ENCODE measurements at regions not wholly inside any gene's neighbourhood (a gene's known extent, or its start where the extent isn't known, plus 50 kb on each side); places are given as distances from the start of the nearest gene placed in this dataset.
"Not testable (repeated sequence)": the region's sequence is repeated elsewhere in the genome, so short reads cannot be mapped to it uniquely, and the experiment has no call there.

DNA sequence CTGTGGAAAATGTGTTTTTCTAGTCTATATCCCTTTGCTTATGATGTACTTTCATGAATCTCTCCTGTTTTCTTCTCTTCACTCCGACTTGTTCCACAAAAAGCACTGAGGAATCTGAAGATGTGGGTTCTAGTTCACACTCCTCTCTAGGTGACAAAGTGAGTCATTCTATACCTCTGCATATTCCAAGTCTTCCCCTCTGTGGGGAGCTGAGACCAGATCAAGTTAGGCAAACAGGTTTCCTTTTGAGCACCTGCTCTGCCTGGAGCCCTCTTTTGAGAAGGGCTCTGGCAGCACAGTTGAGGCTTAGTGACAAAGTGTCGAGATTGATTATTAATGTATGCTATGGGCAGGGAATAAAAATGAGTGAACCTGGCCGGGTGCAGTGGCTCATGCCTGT is 82.4 kb upstream of the VGLL4 start:
- TF ChIP-seq ZNF391 (tag by site-specific recombination; IDR thresholded peaks at IDR 0.05; ENCODE audit: borderline replicate concordance, low read depth): no peak
- TF ChIP-seq BCL11B (tag by site-specific recombination; IDR thresholded peaks at IDR 0.05; ENCODE audit: low read depth): no peak
- TF ChIP-seq ZNF341 (tag by site-specific recombination; IDR thresholded peaks at IDR 0.05; ENCODE audit: low read depth): no peak
- no peak for TF ChIP-seq ZNF37A (tag by site-specific recombination; IDR thresholded peaks at IDR 0.05)
- no peak for TF ChIP-seq ZNF670 (tag by site-specific recombination; IDR thresholded peaks at IDR 0.05; ENCODE audit: low read depth)
- TF ChIP-seq ZNF214 (tag by site-specific recombination; IDR thresholded peaks at IDR 0.05; ENCODE audit: borderline replicate concordance): no peak
- TF ChIP-seq OSR2 (tag by site-specific recombination; IDR thresholded peaks at IDR 0.05): no peak
- no peak for TF ChIP-seq ZNF473 (tag by site-specific recombination; IDR thresholded peaks at IDR 0.05)
- TF ChIP-seq ZSCAN16 (tag by site-specific recombination; IDR thresholded peaks at IDR 0.05): no peak
- TF ChIP-seq ZNF19 (tag by site-specific recombination; IDR thresholded peaks at IDR 0.05; ENCODE audit: low read depth): no peak
- TF ChIP-seq, protein P1, sequence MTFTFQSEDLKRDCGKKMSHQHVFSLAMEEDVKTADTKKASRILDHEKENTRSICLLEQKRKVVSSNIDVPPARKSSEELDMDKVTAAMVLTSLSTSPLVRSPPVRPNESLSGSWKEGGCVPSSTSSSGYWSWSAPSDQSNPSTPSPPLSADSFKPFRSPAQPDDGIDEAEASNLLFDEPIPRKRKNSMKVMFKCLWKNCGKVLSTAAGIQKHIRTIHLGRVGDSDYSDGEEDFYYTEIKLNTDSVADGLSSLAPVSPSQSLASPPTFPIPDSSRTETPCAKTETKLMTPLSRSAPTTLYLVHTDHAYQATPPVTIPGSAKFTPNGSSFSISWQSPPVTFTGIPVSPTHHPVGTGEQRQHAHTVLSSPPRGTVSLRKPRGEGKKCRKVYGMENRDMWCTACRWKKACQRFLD (tag by site-specific recombination; IDR thresholded peaks at IDR 0.05): no peak
- TF ChIP-seq, protein P2, sequence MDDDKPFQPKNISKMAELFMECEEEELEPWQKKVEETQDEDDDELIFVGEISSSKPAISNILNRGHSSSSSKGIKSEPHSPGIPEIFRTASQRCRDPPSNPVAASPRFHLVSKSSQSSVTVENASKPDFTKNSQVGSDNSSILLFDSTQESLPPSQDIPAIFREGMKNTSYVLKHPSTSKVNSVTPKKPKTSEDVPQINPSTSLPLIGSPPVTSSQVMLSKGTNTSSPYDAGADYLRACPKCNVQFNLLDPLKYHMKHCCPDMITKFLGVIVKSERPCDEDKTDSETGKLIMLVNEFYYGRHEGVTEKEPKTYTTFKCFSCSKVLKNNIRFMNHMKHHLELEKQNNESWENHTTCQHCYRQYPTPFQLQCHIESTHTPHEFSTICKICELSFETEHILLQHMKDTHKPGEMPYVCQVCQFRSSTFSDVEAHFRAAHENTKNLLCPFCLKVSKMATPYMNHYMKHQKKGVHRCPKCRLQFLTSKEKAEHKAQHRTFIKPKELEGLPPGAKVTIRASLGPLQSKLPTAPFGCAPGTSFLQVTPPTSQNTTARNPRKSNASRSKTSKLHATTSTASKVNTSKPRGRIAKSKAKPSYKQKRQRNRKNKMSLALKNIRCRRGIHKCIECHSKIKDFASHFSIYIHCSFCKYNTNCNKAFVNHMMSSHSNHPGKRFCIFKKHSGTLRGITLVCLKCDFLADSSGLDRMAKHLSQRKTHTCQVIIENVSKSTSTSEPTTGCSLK (tag by site-specific recombination; IDR thresholded peaks at IDR 0.05): no peak
- no peak for TF ChIP-seq GFI1B (tag by site-specific recombination; IDR thresholded peaks at IDR 0.05)
- TF ChIP-seq ZNF664 (tag by site-specific recombination; IDR thresholded peaks at IDR 0.05): no peak
- TF ChIP-seq ZNF544 (tag by site-specific recombination; IDR thresholded peaks at IDR 0.05): no peak
- TF ChIP-seq ZIC2 (tag by site-specific recombination; IDR thresholded peaks at IDR 0.05): no peak
- no peak for TF ChIP-seq ZNF16 (tag by site-specific recombination; IDR thresholded peaks at IDR 0.05; ENCODE audit: low read depth)
- TF ChIP-seq ZNF843 (tag by site-specific recombination; IDR thresholded peaks at IDR 0.05): no peak
- TF ChIP-seq ZNF677 (tag by site-specific recombination; IDR thresholded peaks at IDR 0.05): no peak
- TF ChIP-seq, protein P3, sequence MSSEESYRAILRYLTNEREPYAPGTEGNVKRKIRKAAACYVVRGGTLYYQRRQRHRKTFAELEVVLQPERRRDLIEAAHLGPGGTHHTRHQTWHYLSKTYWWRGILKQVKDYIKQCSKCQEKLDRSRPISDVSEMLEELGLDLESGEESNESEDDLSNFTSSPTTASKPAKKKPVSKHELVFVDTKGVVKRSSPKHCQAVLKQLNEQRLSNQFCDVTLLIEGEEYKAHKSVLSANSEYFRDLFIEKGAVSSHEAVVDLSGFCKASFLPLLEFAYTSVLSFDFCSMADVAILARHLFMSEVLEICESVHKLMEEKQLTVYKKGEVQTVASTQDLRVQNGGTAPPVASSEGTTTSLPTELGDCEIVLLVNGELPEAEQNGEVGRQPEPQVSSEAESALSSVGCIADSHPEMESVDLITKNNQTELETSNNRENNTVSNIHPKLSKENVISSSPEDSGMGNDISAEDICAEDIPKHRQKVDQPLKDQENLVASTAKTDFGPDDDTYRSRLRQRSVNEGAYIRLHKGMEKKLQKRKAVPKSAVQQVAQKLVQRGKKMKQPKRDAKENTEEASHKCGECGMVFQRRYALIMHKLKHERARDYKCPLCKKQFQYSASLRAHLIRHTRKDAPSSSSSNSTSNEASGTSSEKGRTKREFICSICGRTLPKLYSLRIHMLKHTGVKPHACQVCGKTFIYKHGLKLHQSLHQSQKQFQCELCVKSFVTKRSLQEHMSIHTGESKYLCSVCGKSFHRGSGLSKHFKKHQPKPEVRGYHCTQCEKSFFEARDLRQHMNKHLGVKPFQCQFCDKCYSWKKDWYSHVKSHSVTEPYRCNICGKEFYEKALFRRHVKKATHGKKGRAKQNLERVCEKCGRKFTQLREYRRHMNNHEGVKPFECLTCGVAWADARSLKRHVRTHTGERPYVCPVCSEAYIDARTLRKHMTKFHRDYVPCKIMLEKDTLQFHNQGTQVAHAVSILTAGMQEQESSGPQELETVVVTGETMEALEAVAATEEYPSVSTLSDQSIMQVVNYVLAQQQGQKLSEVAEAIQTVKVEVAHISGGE (tag by site-specific recombination; conservative IDR thresholded peaks at IDR 0.05; ENCODE audit: low read depth): no peak
- Histone ChIP-seq H3K9me3 (ENCODE audit: control insufficient read depth, insufficient read depth, low read depth, low read length) (no peaks in the 10 kb centered on the region), H3K4me3 (ENCODE audit: low read depth, low read length) (no peak overlapping the region), H3K27ac (ENCODE audit: extremely low read depth, low read depth, low read length) (no peak overlapping the region), H3K36me3 (ENCODE audit: control insufficient read depth in 2 of 2, insufficient read depth in 1 of 2, low read length in 2 of 2) (no peaks in the 10 kb centered on the region), H3K4me1 (ENCODE audit: control insufficient read depth, insufficient read depth, low read length) (peaks cover under 1% of the 10 kb centered on the region; the same call in 1 of the 2 replicates)
- ChIA-PET POLR2A (no interaction called here), CTCF (no interaction called here)

DNA sequence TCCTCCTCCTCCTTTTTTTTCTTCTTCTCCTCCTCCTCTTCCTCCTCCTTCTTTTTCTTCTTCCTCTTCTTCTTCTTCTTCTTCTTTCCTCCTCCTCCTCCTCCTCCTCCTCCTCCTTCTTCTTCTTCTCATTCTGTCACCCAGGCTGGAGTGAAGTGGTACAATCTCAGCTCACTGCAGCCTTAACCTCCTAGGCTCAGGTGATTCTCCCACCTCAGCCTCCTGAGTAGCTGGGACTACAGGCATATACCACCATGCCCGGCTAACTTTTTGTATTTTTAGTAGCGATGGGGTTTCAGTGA is 81.6 kb upstream of the VGLL4 start:
- POLR2A ChIA-PET; H3K27ac ChIP-seq (ENCODE audit: extremely low read depth, low read depth, low read length); CTCF ChIA-PET; H3K4me3 ChIP-seq (ENCODE audit: low read depth, low read length); H3K36me3 ChIP-seq (ENCODE audit: control insufficient read depth in 2 of 2, insufficient read depth in 1 of 2, low read length in 2 of 2); H3K4me1 ChIP-seq (ENCODE audit: control insufficient read depth, insufficient read depth, low read length); H3K9me3 ChIP-seq (ENCODE audit: control insufficient read depth, insufficient read depth, low read depth, low read length): not testable (repeated sequence)
- TF ChIP-seq EGR2 (tag by site-specific recombination; IDR thresholded peaks at IDR 0.05; ENCODE audit: low read depth) (peak; percentile 52), ZFHX2 (tag by site-specific recombination; conservative IDR thresholded peaks at IDR 0.05) (0 out of 2 replicates have a peak, but pooled peaks have one; percentile 1)
- TF ChIP-seq, protein P4, sequence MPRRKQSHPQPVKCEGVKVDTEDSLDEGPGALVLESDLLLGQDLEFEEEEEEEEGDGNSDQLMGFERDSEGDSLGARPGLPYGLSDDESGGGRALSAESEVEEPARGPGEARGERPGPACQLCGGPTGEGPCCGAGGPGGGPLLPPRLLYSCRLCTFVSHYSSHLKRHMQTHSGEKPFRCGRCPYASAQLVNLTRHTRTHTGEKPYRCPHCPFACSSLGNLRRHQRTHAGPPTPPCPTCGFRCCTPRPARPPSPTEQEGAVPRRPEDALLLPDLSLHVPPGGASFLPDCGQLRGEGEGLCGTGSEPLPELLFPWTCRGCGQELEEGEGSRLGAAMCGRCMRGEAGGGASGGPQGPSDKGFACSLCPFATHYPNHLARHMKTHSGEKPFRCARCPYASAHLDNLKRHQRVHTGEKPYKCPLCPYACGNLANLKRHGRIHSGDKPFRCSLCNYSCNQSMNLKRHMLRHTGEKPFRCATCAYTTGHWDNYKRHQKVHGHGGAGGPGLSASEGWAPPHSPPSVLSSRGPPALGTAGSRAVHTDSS (tag by site-specific recombination; IDR thresholded peaks at IDR 0.05): peak; percentile 77
